PFSK-1 (cell line): ENCODE measurements at regions not wholly inside any gene's neighbourhood (a gene's known extent, or its start where the extent isn't known, plus 50 kb on each side); places are given as distances from the start of the nearest gene placed in this dataset.

Source experiments
- FOXP2 ChIP-seq: optimal IDR thresholded peaks from 2 replicates; pipeline ENCODE3; 2011; ENCODE audit warnings: borderline replicate concordance, control low read depth, inconsistent platforms; ENCODE audit not compliant: insufficient read depth; ENCODE audit errors: extremely low read length, extremely low read depth
- POLR2AphosphoS5 ChIP-seq: IDR thresholded peaks from 2 replicates; pipeline ENCODE4 v1.6.1; 2012; ENCODE audit warnings: low read depth, mild to moderate bottlenecking, control low read depth, low read length, moderate library complexity
- SIN3A ChIP-seq: IDR thresholded peaks from 2 replicates; pipeline ENCODE4 v1.6.1; 2012; ENCODE audit warnings: mild to moderate bottlenecking, low read length, moderate library complexity, borderline replicate concordance; ENCODE audit not compliant: insufficient read depth
- TAF1 ChIP-seq: IDR thresholded peaks from 2 replicates; pipeline ENCODE4 v1.6.1; 2012; ENCODE audit warnings: low read length, control low read depth, borderline replicate concordance; ENCODE audit not compliant: insufficient read depth
- TF ChIP-seq, protein P1 (sequence below), 2 experiments: IDR thresholded peaks; 2 replicates each; pipeline versions ENCODE4 v1.6.1 to v1.8.0; 2011 to 2012; ENCODE audit warnings: low read depth in 2 of 2, low read length in 2 of 2, control low read depth in 1 of 2, inconsistent platforms in 1 of 2, mild to moderate bottlenecking in 1 of 2, moderate library complexity in 1 of 2; ENCODE audit not compliant: insufficient read depth in 1 of 2

DNA sequence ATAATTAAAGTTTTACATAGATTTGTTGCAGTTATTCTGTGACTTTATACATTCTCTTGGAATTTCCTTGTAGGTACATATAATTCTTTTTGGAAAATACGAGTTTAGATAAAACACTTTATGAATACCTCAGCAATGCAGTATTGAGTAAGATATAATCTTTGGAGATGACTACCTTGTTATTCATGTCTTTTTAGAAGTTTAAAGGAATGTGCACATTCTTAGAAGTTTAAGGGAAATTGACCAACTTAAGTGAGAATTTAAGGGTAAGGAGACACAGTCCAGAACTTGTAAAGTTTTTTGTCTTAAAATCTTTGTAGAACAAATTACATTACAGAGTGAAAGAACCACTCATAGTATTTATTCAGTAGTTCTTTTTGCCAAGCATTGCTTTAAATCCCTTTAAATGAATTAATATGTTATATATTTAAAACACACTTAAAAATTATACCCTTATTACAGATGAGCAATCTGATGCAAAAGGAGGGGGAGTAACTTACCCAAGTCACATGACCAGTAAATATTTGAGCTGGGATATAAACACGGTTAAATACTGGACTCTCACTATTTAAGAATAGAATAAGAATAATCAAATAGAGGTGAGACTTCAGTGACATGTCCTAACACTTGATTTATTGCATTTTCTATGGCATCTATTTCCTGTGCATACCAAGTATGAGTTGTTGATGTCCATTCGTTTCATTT, 139.5 kb upstream of the FERD3L start:
- TF ChIP-seq TAF1, result no peak
- TF ChIP-seq, protein P1, sequence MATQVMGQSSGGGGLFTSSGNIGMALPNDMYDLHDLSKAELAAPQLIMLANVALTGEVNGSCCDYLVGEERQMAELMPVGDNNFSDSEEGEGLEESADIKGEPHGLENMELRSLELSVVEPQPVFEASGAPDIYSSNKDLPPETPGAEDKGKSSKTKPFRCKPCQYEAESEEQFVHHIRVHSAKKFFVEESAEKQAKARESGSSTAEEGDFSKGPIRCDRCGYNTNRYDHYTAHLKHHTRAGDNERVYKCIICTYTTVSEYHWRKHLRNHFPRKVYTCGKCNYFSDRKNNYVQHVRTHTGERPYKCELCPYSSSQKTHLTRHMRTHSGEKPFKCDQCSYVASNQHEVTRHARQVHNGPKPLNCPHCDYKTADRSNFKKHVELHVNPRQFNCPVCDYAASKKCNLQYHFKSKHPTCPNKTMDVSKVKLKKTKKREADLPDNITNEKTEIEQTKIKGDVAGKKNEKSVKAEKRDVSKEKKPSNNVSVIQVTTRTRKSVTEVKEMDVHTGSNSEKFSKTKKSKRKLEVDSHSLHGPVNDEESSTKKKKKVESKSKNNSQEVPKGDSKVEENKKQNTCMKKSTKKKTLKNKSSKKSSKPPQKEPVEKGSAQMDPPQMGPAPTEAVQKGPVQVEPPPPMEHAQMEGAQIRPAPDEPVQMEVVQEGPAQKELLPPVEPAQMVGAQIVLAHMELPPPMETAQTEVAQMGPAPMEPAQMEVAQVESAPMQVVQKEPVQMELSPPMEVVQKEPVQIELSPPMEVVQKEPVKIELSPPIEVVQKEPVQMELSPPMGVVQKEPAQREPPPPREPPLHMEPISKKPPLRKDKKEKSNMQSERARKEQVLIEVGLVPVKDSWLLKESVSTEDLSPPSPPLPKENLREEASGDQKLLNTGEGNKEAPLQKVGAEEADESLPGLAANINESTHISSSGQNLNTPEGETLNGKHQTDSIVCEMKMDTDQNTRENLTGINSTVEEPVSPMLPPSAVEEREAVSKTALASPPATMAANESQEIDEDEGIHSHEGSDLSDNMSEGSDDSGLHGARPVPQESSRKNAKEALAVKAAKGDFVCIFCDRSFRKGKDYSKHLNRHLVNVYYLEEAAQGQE (IDR thresholded peaks at IDR 0.05; ENCODE audit: insufficient read depth in 1 of 2, low read depth in 2 of 2, low read length in 2 of 2), result no peak
- TF ChIP-seq POLR2AphosphoS5, result no peak
- TF ChIP-seq SIN3A, result no peak
- no peak for TF ChIP-seq FOXP2

DNA sequence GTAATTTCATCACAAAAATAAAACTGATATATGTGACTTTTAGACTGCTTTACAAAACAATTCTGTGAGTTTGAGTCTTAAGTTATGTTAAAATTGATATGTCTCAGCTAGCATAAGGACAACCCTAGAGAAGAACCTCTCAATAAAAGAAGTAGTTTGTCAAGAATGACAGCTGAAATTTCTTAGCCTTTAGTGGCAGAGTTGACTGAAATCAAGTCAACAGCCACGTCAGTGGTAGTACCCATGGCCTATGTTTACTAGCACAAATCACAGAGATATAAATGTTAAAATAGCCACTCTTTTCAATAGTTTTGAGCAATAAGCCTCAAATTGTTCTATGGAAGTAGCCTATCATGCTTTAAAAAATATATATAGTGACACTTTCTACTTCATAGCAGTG, 138.9 kb upstream of the FERD3L start:
- TF ChIP-seq TAF1 (no peak), POLR2AphosphoS5 (no peak)
- TF ChIP-seq, protein P1 (IDR thresholded peaks at IDR 0.05; ENCODE audit: insufficient read depth in 1 of 2, low read depth in 2 of 2, low read length in 2 of 2), result no peak

DNA sequence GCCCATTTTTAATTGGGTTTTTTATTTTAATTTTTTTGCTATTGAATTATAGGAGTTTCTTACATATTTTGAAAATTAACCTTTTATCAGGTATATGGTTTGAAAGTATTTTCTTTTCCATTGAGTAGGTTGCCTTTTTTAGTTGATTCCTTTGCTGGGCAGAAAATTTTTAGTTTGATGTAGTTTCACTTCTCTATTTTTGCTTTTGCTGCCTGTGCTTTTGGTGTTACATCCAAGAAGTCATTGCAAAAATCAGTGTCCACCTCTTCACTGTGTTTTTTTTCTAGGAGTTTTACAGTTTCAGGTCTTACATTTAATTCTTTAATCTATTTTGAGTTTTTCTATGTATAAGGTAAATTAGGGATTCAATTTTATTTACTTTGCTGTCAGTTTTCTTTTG, 129.8 kb upstream of the FERD3L start:
- TF ChIP-seq, protein P1 (IDR thresholded peaks at IDR 0.05; ENCODE audit: insufficient read depth in 1 of 2, low read depth in 2 of 2, low read length in 2 of 2), result no peak
- no peak for TF ChIP-seq POLR2AphosphoS5
- no peak for TF ChIP-seq TAF1
- TF ChIP-seq SIN3A, result no peak
- TF ChIP-seq FOXP2, result no peak

DNA sequence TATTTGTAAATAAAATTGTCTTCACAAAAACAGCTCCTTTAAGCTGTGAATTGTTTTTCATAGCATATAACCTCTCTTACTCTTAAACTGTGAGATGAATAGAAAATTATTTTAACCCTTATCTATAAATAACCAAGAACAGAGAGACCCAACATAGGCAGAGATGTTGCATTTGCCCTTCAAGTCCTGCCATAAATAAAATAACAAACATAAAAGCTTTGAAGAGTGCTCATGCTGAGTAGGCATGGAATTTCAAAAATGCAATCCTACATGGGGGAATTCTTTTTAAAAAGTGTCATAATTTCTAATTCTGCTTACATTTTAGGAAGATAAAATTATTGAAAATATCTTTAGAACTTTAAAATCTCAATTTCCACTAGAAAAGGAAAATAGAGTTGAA, 124.1 kb upstream of the FERD3L start:
- TF ChIP-seq SIN3A (no peak), FOXP2 (no peak), POLR2AphosphoS5 (no peak), TAF1 (no peak)
- TF ChIP-seq, protein P1 (IDR thresholded peaks at IDR 0.05; ENCODE audit: insufficient read depth in 1 of 2, low read depth in 2 of 2, low read length in 2 of 2), result no peak

DNA sequence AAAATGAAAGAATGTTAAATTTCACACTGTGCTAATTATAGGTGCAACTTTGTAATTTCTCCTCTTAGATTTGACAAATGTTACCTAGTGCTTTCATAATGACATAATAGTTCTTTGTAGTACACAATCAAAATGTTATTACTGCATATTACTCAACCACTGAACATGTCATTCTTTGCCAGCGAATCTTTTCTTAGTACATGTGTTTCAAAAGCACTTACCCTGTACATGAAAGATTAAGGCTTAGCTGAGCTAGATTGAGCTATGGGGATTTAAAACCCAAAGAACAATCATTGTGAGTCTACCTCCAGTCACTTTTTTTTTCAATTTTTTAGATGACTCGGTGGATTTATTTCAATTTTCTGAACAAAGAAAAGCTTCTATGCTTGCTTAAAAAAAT, 123.5 kb upstream of the FERD3L start:
- no peak for TF ChIP-seq FOXP2
- TF ChIP-seq TAF1, result no peak
- no peak for TF ChIP-seq SIN3A
- TF ChIP-seq, protein P1 (IDR thresholded peaks at IDR 0.05; ENCODE audit: insufficient read depth in 1 of 2, low read depth in 2 of 2, low read length in 2 of 2), result no peak
- no peak for TF ChIP-seq POLR2AphosphoS5
